Panc1 (cell line): ENCODE measurements at regions not wholly inside any gene's neighbourhood (a gene's known extent, or its start where the extent isn't known, plus 50 kb on each side); places are given as distances from the start of the nearest gene placed in this dataset.

Experiments
- ATAC-seq: fragments of 200-7000 bp; cut with Tn5 transposase; 2 replicates; pipeline ENCODE4 v1.9.1; 2020; ENCODE audit warnings: mild to moderate bottlenecking, moderate library complexity
- BruUV-seq: library from RNA; stranded (reverse); fragments of 400-500 nt; replicated peaks from 2 replicates; lab custom pipeline; 2021; lab: Mats Ljungman, UMichigan
- CTCF ChIA-PET: fragments of 300-600 bp; sonication (Branson Sonifier 250); formaldehyde crosslinking; loops from one replicate; lab custom pipeline; 2022; ENCODE audit warnings: antibody characterized with exemption; lab: Charles Lee
- POLR2A ChIA-PET: fragments of 300-600 bp; sonication (Branson Sonifier 250); formaldehyde crosslinking; loops from one replicate; lab custom pipeline; 2022; ENCODE audit warnings: antibody characterized with exemption; lab: Charles Lee
- DNase-seq: peaks from one replicate; pipeline ENCODE4 v3.0.0-alpha.2; 2010; ENCODE audit warnings: low read depth, low spot score
- H3K27ac ChIP-seq: 2 replicates; pipeline ENCODE4 v1.5.1; 2011; ENCODE audit warnings: mild to moderate bottlenecking, low read length, inconsistent platforms
- H3K27me3 ChIP-seq: fragments of 200-500 bp; sonication (Bioruptor generic); 2 replicates; pipeline ENCODE4 v1.6.0; 2014; ENCODE audit warnings: low read length, inconsistent platforms; ENCODE audit not compliant: control insufficient read depth, insufficient read depth
- H3K36me3 ChIP-seq: fragments of 200-500 bp; sonication (Bioruptor generic); 2 replicates; pipeline ENCODE4 v1.5.1; 2014; ENCODE audit warnings: inconsistent platforms, mild to moderate bottlenecking, low read length, moderate library complexity; ENCODE audit not compliant: control insufficient read depth, insufficient read depth
- H3K4me1 ChIP-seq: 2 replicates; pipeline ENCODE4 v1.5.1; 2011; ENCODE audit warnings: inconsistent platforms, mild to moderate bottlenecking, low read length, moderate library complexity; ENCODE audit not compliant: control insufficient read depth, insufficient read depth
- H3K4me3 ChIP-seq, 2 experiments: 2 replicates each; pipeline ENCODE4 v1.5.1; 2011 to 2012; ENCODE audit warnings: low read depth in 2 of 2, low read length in 2 of 2, mild to moderate bottlenecking in 2 of 2, inconsistent platforms in 1 of 2, moderate library complexity in 1 of 2
- H3K9me3 ChIP-seq: fragments of 200-500 bp; sonication (Bioruptor generic); 2 replicates; pipeline ENCODE4 v1.5.1; 2014; ENCODE audit warnings: low read depth, mild to moderate bottlenecking, inconsistent platforms, low read length, moderate library complexity; ENCODE audit not compliant: control insufficient read depth, insufficient read depth
- POLR2AphosphoS5 ChIP-seq: IDR thresholded peaks from 2 replicates; pipeline ENCODE4 v1.6.1; 2012; ENCODE audit warnings: mild to moderate bottlenecking, low read depth, low read length, moderate library complexity
- SIN3A ChIP-seq: IDR thresholded peaks from 2 replicates; pipeline ENCODE4 v1.6.1; 2012; ENCODE audit warnings: low read depth, mild to moderate bottlenecking, low read length, moderate library complexity, borderline replicate concordance; ENCODE audit not compliant: insufficient read depth
- TCF7L2 ChIP-seq: IDR thresholded peaks from 2 replicates; pipeline ENCODE4 v1.6.1; 2011; ENCODE audit warnings: mild to moderate bottlenecking, low read depth, low read length, inconsistent platforms
- in situ Hi-C: cut with HindIII; loops from 2 replicates; pipeline ENCODE4 v1.10.0; 2016; ENCODE audit warnings: low sequenced_read_pairs, low pct_unique_long_range_greater_than_20kb
- intact Hi-C: fragments of 100-400 bp; cut with micrococcal nuclease; formaldehyde crosslinking; loops from one replicate; pipeline ENCODE4 v1.10.0; 2022; ENCODE audit not compliant: unreplicated experiment
- TF ChIP-seq, protein P1 (sequence below), 2 experiments: IDR thresholded peaks; 2 replicates each; pipeline ENCODE4 v1.6.1; 2011 to 2012; ENCODE audit warnings: low read depth in 2 of 2, control low read depth in 1 of 2, low read length in 1 of 2, mild to moderate bottlenecking in 1 of 2, moderate library complexity in 1 of 2; ENCODE audit not compliant: insufficient read depth in 1 of 2
- TF ChIP-seq, protein P2 (sequence below): fragments of 450-650 bp; IDR thresholded peaks from 2 replicates; pipeline ENCODE4 v1.5.1; 2017; ENCODE audit warnings: mild to moderate bottlenecking

DNA sequence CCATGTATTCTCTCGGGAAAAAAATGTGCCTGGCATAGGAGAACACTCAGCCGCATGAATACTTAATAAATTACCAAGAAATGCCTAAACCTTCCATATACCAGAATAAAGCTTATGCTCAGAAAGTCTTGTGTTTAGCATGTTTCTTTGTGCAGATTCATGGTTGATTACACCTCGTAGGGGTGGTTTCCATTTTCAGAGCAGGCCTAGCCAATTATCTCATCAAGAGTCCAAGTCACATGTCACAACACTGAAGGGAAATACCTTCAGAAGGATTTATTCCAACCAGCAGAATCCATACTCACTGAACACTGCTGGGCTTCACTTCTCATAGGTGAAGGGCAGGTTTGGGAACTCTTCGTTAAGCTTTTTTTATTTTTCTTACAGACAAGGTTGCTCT is 539.7 kb downstream of the PLXDC2 start:
- CTCF ChIA-PET, result no interaction called here
- POLR2A ChIA-PET, result no interaction called here
- Histone ChIP-seq H3K4me3 (no peak overlapping the region), H3K9me3 (no peaks in the 10 kb centered on the region), H3K27ac (no peak overlapping the region), H3K27me3 (no peaks in the 10 kb centered on the region), H3K4me1 (no peaks in the 10 kb centered on the region), H3K36me3 (no peaks in the 10 kb centered on the region)
- intact Hi-C loops, result no loop called here
- TF ChIP-seq SIN3A (no peak), TCF7L2 (no peak), POLR2AphosphoS5 (no peak)
- TF ChIP-seq, protein P1, sequence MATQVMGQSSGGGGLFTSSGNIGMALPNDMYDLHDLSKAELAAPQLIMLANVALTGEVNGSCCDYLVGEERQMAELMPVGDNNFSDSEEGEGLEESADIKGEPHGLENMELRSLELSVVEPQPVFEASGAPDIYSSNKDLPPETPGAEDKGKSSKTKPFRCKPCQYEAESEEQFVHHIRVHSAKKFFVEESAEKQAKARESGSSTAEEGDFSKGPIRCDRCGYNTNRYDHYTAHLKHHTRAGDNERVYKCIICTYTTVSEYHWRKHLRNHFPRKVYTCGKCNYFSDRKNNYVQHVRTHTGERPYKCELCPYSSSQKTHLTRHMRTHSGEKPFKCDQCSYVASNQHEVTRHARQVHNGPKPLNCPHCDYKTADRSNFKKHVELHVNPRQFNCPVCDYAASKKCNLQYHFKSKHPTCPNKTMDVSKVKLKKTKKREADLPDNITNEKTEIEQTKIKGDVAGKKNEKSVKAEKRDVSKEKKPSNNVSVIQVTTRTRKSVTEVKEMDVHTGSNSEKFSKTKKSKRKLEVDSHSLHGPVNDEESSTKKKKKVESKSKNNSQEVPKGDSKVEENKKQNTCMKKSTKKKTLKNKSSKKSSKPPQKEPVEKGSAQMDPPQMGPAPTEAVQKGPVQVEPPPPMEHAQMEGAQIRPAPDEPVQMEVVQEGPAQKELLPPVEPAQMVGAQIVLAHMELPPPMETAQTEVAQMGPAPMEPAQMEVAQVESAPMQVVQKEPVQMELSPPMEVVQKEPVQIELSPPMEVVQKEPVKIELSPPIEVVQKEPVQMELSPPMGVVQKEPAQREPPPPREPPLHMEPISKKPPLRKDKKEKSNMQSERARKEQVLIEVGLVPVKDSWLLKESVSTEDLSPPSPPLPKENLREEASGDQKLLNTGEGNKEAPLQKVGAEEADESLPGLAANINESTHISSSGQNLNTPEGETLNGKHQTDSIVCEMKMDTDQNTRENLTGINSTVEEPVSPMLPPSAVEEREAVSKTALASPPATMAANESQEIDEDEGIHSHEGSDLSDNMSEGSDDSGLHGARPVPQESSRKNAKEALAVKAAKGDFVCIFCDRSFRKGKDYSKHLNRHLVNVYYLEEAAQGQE (IDR thresholded peaks at IDR 0.05; ENCODE audit: insufficient read depth in 1 of 2, low read depth in 2 of 2, low read length in 1 of 2), result no peak
- TF ChIP-seq, protein P2, sequence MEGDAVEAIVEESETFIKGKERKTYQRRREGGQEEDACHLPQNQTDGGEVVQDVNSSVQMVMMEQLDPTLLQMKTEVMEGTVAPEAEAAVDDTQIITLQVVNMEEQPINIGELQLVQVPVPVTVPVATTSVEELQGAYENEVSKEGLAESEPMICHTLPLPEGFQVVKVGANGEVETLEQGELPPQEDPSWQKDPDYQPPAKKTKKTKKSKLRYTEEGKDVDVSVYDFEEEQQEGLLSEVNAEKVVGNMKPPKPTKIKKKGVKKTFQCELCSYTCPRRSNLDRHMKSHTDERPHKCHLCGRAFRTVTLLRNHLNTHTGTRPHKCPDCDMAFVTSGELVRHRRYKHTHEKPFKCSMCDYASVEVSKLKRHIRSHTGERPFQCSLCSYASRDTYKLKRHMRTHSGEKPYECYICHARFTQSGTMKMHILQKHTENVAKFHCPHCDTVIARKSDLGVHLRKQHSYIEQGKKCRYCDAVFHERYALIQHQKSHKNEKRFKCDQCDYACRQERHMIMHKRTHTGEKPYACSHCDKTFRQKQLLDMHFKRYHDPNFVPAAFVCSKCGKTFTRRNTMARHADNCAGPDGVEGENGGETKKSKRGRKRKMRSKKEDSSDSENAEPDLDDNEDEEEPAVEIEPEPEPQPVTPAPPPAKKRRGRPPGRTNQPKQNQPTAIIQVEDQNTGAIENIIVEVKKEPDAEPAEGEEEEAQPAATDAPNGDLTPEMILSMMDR, result no peak
- ATAC-seq (no peak), DNase-seq (no peak)
- in situ Hi-C loops, result no loop called here
- no TSS peak for BruUV-seq

DNA sequence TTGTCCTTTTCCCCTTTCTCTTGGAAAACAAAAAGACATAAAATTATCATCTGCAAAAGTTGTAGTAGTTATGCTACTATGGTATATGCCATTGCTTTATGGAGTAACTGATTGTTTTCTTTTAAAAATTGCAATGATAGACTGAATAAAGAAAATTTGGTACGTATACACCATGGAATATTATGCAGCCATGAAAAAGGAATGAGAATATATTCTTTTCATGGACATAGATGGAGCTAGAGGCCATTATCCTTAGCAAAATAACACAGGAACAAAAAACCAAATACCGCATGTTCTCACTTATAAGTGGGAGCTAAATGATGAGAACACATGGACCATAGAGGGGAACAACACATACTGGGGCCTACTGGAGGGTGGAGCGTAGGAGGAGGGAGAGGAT is 538.8 kb downstream of the PLXDC2 start:
- ChIA-PET CTCF (no interaction called here), POLR2A (no interaction called here)
- H3K9me3 ChIP-seq, result no peaks in the 10 kb centered on the region
- no peaks in the 10 kb centered on the region for H3K4me1 ChIP-seq
- H3K27ac ChIP-seq, result no peak overlapping the region
- ATAC-seq (no peak), DNase-seq (no peak)
- intact Hi-C loops, result no loop called here
- in situ Hi-C loops, result no loop called here
- BruUV-seq, result no TSS peak
- no peak overlapping the region for H3K4me3 ChIP-seq
- H3K27me3 ChIP-seq, result no peaks in the 10 kb centered on the region
- TF ChIP-seq, protein P2, result no peak
- TF ChIP-seq TCF7L2 (no peak), POLR2AphosphoS5 (no peak)
- H3K36me3 ChIP-seq, result no peaks in the 10 kb centered on the region
